ENCODE measurements at regions not wholly inside any gene's neighbourhood (a gene's known extent, or its start where the extent isn't known, plus 50 kb on each side); places are given as distances from the start of the nearest gene placed in this dataset.
A peak's percentile ranks its signal among the peaks of the same experiment; 100 is the strongest.

GRCh38 chrX:63561425-63561824, 210.3 kb upstream of the SPIN4 start:
- H3K9ac ChIP-seq = peak overlapping the region; percentile 61
- no peaks in the 10 kb centered on the region for H3K27me3 ChIP-seq (ENCODE audit: control insufficient read depth, insufficient read depth, low read length)
- peaks cover 5% of the 10 kb centered on the region for H3K4me1 ChIP-seq
- peak overlapping the region; percentile 88 for H3K27ac ChIP-seq
- TF ChIP-seq, protein P1, sequence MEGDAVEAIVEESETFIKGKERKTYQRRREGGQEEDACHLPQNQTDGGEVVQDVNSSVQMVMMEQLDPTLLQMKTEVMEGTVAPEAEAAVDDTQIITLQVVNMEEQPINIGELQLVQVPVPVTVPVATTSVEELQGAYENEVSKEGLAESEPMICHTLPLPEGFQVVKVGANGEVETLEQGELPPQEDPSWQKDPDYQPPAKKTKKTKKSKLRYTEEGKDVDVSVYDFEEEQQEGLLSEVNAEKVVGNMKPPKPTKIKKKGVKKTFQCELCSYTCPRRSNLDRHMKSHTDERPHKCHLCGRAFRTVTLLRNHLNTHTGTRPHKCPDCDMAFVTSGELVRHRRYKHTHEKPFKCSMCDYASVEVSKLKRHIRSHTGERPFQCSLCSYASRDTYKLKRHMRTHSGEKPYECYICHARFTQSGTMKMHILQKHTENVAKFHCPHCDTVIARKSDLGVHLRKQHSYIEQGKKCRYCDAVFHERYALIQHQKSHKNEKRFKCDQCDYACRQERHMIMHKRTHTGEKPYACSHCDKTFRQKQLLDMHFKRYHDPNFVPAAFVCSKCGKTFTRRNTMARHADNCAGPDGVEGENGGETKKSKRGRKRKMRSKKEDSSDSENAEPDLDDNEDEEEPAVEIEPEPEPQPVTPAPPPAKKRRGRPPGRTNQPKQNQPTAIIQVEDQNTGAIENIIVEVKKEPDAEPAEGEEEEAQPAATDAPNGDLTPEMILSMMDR (IDR thresholded peaks at IDR 0.05) = no peak
- no peaks in the 10 kb centered on the region for H3K36me3 ChIP-seq (ENCODE audit: control insufficient read depth, insufficient read depth, low read length)
- no peaks in the 10 kb centered on the region for H3K79me2 ChIP-seq
- H3K4me3 ChIP-seq (ENCODE audit: low read depth, low read length) = peak overlapping the region; percentile 82
- H3K4me2 ChIP-seq (ENCODE audit: low read length) = peak overlapping the region; percentile 70
- H3K9me3 ChIP-seq (ENCODE audit: control insufficient read depth, low read length) = no peaks in the 10 kb centered on the region
- H2AFZ ChIP-seq = peak overlapping the region; percentile 61

- H3K4me3 ChIP-seq (ENCODE audit: low read depth, low read length) = peak overlapping the region; percentile 82
- H3K36me3 ChIP-seq (ENCODE audit: control insufficient read depth, insufficient read depth, low read length) = no peaks in the 10 kb centered on the region
- peak overlapping the region; percentile 61 for H3K9ac ChIP-seq
- H3K4me2 ChIP-seq (ENCODE audit: low read length) = peak overlapping the region; percentile 70
- no peaks in the 10 kb centered on the region for H3K79me2 ChIP-seq
- H3K27ac ChIP-seq = peak overlapping the region; percentile 88
- TF ChIP-seq, protein P1 (IDR thresholded peaks at IDR 0.05) = no peak
- no peaks in the 10 kb centered on the region for H3K27me3 ChIP-seq (ENCODE audit: control insufficient read depth, insufficient read depth, low read length)
- H3K4me1 ChIP-seq = peaks cover 5% of the 10 kb centered on the region
- peak overlapping the region; percentile 61 for H2AFZ ChIP-seq
- H3K9me3 ChIP-seq (ENCODE audit: control insufficient read depth, low read length) = no peaks in the 10 kb centered on the region
These were observed 209.6 kb upstream of the SPIN4 start for GRCh38 chrX:63560601-63561218.

DNA sequence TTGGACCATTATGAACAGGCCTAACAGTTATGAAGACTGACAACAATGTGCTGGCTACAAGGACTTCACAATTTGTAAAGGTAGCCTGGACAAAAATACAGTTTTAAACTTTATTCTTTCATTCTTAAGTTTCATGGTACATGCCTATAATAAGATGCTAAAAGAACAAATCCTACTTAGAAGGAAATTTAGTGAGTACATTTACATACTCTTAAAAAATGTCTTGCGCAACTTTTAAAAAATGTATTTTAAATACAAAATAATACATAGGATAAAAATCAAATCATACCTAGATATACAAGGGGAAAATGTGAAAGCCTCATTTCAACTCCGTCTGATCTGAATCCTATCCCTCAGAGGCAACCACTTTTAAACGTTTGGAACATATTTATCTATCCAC, 200.7 kb upstream of the SPIN4 start:
- Histone ChIP-seq H3K4me1 (no peaks in the 10 kb centered on the region), H3K36me3 (ENCODE audit: control insufficient read depth, insufficient read depth, low read length) (no peaks in the 10 kb centered on the region), H3K4me3 (ENCODE audit: low read depth, low read length) (no peak overlapping the region), H3K9ac (no peak overlapping the region), H3K79me2 (peaks cover 3% of the 10 kb centered on the region), H2AFZ (no peak overlapping the region), H3K27me3 (ENCODE audit: control insufficient read depth, insufficient read depth, low read length) (no peaks in the 10 kb centered on the region), H3K27ac (no peak overlapping the region), H3K4me2 (ENCODE audit: low read length) (no peak overlapping the region), H3K9me3 (ENCODE audit: control insufficient read depth, low read length) (no peaks in the 10 kb centered on the region)
- TF ChIP-seq, protein P1 (IDR thresholded peaks at IDR 0.05) = no peak

DNA sequence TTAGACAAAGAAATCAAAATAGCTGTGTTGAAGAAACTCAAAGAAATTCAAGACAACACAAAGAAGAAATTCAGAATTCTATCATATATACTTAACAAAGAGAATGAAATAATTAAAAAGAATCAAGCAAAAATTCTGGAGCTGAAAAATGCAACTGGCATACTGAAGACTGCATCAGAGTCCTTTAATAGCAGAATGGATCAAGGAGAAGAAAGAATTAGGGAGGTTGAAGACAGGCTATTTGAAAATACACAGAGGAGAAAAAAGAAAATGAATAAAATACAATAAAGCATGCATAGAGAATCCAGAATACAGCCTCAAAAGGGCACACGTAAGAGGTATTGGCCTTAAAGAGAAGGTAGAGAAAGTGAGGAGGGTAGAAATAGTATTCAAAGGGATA, 179.5 kb upstream of the SPIN4 start:
- Histone ChIP-seq H3K36me3 (ENCODE audit: control insufficient read depth, insufficient read depth, low read length) (no peaks in the 10 kb centered on the region), H3K4me1 (no peaks in the 10 kb centered on the region), H3K27me3 (ENCODE audit: control insufficient read depth, insufficient read depth, low read length) (no peaks in the 10 kb centered on the region), H3K9ac (no peak overlapping the region), H3K79me2 (peaks cover 20% of the 10 kb centered on the region), H2AFZ (no peak overlapping the region), H3K27ac (no peak overlapping the region), H3K9me3 (ENCODE audit: control insufficient read depth, low read length) (no peaks in the 10 kb centered on the region), H3K4me3 (ENCODE audit: low read depth, low read length) (no peak overlapping the region), H3K4me2 (ENCODE audit: low read length) (no peak overlapping the region)
- TF ChIP-seq, protein P1 (IDR thresholded peaks at IDR 0.05) = no peak

DNA sequence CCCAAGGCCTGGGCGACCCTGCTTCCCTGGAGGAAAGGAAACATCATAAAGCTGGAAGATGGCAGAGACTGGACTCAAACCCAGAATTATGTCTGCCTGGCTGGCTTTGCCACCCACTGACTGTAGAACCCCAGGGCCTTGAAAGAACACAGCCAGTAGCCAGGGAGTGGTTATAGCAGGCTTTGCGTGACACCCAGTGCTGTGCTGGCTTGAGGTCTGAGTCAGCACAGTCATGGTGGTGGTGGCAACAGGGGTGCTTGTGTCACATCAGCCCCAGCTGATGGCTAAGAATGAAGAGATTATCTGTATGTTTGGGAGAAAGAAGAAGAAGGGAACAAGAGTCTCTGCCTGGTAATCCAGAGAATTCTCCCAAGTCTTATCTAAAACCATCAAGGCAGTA, 178.8 kb upstream of the SPIN4 start:
- Histone ChIP-seq H3K79me2 (peaks cover 20% of the 10 kb centered on the region), H3K4me2 (ENCODE audit: low read length) (no peak overlapping the region), H3K27ac (no peak overlapping the region), H3K36me3 (ENCODE audit: control insufficient read depth, insufficient read depth, low read length) (no peaks in the 10 kb centered on the region), H2AFZ (no peak overlapping the region), H3K27me3 (ENCODE audit: control insufficient read depth, insufficient read depth, low read length) (no peaks in the 10 kb centered on the region), H3K9ac (no peak overlapping the region), H3K4me1 (no peaks in the 10 kb centered on the region), H3K9me3 (ENCODE audit: control insufficient read depth, low read length) (no peaks in the 10 kb centered on the region), H3K4me3 (ENCODE audit: low read depth, low read length) (no peak overlapping the region)
- TF ChIP-seq, protein P1 (IDR thresholded peaks at IDR 0.05) = no peak
